ENCODE measurements at regions not wholly inside any gene's neighbourhood (a gene's known extent, or its start where the extent isn't known, plus 50 kb on each side); places are given as distances from the start of the nearest gene placed in this dataset.

- TF ChIP-seq GABPA (IDR thresholded peaks at IDR 0.05; ENCODE audit: low read depth): no peak
- no peak for TF ChIP-seq USF1 (IDR thresholded peaks at IDR 0.05; ENCODE audit: borderline replicate concordance, low read depth)
These were observed 91.1 kb downstream of the TNFRSF13B start for GRCh38 chr17:16880843-16881230.

All from SK-N-SH (cell line).